Astrocyte of the cerebellum (primary cell): ENCODE measurements at regions not wholly inside any gene's neighbourhood (a gene's known extent, or its start where the extent isn't known, plus 50 kb on each side); places are given as distances from the start of the nearest gene placed in this dataset.

Source experiments
- DNase-seq: peaks from one replicate; pipeline ENCODE4 v3.0.0-alpha.2; 2011; ENCODE audit warnings: low read depth
- H3K4me3 ChIP-seq: 2 replicates; pipeline ENCODE4 v1.5.1; 2011; ENCODE audit warnings: mild to moderate bottlenecking, low read depth, low read length, moderate library complexity
- in situ Hi-C: cut with HindIII; loops from 2 replicates; pipeline ENCODE4 v1.10.0; 2017; ENCODE audit warnings: low sequenced_read_pairs
- TF ChIP-seq, protein P1 (sequence below): IDR thresholded peaks from 2 replicates; pipeline ENCODE4 v1.5.1; 2012; ENCODE audit warnings: low read length, low read depth, moderate library complexity, mild to moderate bottlenecking; ENCODE audit errors: missing control alignments

DNA sequence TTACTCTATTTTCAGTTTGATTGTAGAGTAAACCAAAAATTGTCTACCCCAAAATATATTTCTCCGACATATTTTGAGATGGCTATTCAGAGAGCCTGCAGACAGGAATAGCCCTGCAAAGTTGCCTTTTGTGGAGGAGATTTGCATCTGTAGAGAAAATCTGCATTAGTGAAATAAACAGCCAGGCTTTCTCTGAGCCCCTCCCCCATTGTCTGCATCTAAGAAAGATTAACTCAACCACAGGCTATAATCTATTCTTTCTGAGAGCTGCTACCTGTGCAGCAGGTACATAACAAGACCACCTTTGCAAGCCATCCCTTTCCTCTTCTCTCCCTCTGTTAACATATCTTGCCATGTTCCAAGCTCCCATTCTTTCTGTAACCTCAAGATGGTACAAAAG, 1034.2 kb downstream of the SORCS3 start:
- in situ Hi-C loops = no loop called here
- TF ChIP-seq, protein P1, sequence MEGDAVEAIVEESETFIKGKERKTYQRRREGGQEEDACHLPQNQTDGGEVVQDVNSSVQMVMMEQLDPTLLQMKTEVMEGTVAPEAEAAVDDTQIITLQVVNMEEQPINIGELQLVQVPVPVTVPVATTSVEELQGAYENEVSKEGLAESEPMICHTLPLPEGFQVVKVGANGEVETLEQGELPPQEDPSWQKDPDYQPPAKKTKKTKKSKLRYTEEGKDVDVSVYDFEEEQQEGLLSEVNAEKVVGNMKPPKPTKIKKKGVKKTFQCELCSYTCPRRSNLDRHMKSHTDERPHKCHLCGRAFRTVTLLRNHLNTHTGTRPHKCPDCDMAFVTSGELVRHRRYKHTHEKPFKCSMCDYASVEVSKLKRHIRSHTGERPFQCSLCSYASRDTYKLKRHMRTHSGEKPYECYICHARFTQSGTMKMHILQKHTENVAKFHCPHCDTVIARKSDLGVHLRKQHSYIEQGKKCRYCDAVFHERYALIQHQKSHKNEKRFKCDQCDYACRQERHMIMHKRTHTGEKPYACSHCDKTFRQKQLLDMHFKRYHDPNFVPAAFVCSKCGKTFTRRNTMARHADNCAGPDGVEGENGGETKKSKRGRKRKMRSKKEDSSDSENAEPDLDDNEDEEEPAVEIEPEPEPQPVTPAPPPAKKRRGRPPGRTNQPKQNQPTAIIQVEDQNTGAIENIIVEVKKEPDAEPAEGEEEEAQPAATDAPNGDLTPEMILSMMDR = no peak
- no peak overlapping the region for H3K4me3 ChIP-seq
- DNase-seq = no peak

DNA sequence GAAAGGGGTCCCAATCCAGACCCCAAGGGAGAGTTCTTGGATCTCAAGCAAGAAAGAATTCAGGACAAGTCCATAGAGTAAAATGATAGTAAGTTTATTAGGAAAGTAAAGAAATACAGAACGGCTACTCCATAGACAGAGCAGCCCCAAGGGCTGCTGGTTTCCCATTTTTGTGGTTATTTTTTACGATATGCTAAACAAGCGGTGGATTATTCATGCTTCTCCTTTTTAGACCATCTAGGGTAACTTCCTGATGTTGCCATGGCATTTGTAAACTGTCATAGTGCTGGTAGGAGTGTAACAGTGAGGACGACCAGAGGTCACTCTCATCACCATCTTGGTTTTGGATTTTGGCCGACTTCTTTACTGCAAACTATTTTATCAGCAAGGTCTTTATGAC, 1033.4 kb downstream of the SORCS3 start:
- TF ChIP-seq, protein P1 = no peak
- in situ Hi-C loops = no loop called here
- H3K4me3 ChIP-seq = no peak overlapping the region
- DNase-seq = no peak

DNA sequence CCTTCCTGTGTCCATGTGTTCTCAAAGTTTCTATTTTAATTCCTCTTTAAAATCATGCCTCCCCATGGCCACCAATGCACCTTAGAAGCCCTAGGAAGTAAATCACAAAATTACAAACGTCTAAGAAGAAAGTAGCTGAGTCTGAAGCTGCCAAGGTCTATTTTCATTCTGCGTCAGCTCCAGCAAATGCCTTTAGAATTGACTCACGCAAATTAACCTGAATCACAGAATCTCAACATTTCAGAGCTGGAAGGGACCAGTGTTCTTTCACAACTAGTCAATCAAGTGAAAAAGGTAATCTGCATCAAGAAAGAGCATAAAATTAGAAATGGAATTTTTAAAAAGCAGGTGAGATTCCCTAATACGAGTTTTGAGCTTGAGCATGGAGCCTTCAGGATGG, 1017.6 kb downstream of the SORCS3 start:
- no peak for DNase-seq
- H3K4me3 ChIP-seq = no peak overlapping the region
- TF ChIP-seq, protein P1 = no peak
- in situ Hi-C loops = no loop called here

DNA sequence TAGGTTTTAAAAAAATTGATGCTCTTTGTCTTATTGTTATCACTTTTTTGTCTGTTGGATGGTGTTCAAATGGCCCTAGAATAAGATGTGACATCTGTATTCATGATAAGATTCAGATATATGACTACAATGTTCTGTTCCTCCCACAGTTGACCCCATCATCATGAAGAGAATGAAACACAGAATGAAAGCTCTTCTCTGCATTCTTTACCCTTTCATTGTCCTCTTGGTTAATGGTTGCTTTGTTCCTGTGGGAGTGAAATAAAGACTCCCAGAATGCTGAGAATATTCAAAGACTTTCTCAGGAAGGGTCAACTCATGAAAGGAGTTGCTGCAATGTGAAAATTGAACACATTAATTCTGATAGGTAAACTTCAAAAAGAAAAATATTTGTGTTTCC, 1015.8 kb downstream of the SORCS3 start:
- DNase-seq = no peak
- TF ChIP-seq, protein P1 = no peak

DNA sequence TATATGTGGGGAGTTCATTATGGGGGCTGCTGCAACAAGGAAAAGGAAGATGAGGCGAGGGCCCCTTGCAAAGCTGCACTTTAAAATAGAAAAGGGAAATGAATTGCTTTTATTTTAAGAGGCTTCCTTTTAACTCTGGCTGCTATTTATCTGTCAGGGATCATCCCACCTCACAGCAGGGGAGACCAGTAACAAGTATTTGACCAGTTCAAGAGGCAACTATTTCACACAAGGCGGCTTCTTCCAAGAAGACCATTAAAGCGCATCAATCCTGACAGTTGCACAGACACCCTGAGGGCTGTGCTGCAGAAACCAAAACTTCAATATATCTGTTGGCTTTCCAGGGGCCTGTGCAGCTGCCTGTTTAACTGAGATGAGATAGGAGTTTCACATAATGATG, 1009.2 kb downstream of the SORCS3 start:
- in situ Hi-C loops = no loop called here
- DNase-seq = no peak
- TF ChIP-seq, protein P1 = no peak

More for the DNA sequence above, 1015.8 kb downstream of the SORCS3 start:
- no peak overlapping the region for H3K4me3 ChIP-seq
- in situ Hi-C loops = no loop called here

DNA sequence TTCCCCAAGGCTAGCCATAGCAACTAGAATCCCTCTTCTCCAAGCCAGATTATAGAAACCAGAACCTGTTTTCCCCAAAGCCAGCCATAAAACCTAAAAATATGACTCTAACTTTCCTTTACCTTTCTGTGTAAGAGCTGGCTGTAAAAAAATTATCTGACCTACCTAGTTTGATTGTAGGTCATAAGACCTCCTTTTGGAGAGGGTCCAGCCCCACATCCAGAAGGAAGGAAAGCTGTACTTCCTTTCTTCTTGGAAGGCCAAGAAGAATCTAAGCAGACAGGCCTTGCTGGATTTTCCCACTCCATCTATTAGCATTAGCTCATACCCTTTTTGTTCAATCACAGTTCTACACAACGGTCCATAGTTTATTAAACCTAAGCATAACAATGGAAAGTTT, 1006.3 kb downstream of the SORCS3 start:
- DNase-seq = no peak
- TF ChIP-seq, protein P1 = no peak
- in situ Hi-C loops = no loop called here
- no peak overlapping the region for H3K4me3 ChIP-seq

More for the DNA sequence above, 1009.2 kb downstream of the SORCS3 start:
- no peak overlapping the region for H3K4me3 ChIP-seq

DNA sequence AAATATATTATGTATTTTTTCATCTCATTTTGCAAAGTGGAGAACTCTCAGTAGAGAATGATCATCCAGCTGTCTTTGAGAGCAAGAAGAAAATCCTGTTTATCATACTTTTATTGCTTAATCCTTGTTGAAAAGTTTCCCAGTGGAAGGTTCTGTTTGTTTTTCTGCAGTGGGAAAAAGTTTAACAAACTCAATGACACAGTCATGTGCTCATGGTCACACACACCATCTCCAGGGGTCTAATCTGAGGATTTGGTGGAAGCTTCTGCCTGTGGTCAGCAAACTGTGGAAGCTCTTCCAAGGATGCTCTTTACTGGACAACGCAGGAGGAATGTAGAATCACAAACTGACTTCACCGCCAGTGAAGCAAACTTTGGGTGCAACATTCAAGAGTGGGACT, 1003.9 kb downstream of the SORCS3 start:
- in situ Hi-C loops = no loop called here
- TF ChIP-seq, protein P1 = no peak
- DNase-seq = no peak
- H3K4me3 ChIP-seq = no peak overlapping the region
